Renal cortex interstitium (tissue), 11 donors: ENCODE measurements at regions not wholly inside any gene's neighbourhood (a gene's known extent, or its start where the extent isn't known, plus 50 kb on each side); places are given as distances from the start of the nearest gene placed in this dataset.

Experiments
- DNase-seq, 11 donors: peaks; one replicate each; pipeline ENCODE4 v3.0.0-alpha.2; 2013; ENCODE audit warnings: low read depth in 9 of 11, low spot score in 4 of 11; ENCODE audit errors: extremely low read depth in 1 of 11

DNA sequence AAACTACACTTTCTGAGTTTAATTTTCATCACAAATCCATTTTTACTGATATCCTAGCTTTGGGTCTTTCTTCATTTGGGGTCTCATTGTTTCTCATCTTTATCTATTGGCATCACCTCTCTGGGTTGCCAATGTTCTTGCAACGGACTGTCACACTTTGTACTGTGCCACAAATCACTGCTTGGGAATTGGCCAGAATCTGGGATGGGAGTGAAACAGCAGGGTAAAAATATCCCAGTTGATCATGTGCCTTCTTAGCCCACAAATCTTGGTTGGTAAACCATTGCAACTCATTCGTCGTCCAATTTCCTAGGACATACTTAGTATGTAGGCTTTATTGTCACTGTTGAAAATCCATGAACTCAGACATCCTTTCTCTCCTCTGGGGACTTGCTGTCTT lies 698.5 kb downstream of the OTOL1 start:
- DNase-seq, result no peak

- DNase-seq, result no peak
These were observed 700.4 kb downstream of the OTOL1 start for GRCh38 chr3:162196964-162197363.

DNA sequence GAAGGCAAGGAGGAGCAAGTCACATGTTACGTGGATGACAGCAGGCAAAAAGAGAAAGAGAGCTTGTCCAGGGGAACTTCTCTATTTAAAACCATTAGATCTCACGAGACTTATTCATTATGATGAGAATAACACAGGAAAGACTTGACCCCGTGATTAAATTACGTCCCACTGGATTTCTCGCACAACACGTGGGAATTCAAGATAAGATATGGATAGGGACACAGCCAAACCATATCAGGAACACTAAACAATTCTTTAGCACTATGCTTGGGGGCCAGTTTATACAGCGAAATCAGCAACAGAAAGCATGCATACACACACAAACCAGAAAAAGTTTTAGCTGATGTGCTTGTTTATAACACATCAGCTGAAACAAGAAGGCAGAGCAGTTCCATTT lies 704.2 kb downstream of the OTOL1 start:
- DNase-seq, result no peak

DNA sequence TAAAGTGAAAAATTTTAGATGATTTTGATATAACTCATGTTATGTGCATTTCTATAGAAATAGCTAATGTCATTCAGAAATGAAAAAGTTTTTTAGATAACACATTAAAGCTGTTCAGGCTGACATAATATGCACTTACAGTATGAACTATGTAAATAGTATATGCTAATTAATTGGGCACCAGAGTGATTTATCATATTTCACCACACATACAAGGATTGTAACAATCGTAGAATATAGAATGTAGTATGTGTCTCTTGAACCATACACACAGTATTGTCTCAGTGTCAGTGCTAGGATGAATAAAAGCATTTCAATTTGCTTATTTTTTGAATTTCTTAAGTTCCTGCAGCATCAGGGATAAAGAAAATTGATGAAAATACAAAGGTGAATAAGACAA lies 710.0 kb downstream of the OTOL1 start:
- no peak for DNase-seq

DNA sequence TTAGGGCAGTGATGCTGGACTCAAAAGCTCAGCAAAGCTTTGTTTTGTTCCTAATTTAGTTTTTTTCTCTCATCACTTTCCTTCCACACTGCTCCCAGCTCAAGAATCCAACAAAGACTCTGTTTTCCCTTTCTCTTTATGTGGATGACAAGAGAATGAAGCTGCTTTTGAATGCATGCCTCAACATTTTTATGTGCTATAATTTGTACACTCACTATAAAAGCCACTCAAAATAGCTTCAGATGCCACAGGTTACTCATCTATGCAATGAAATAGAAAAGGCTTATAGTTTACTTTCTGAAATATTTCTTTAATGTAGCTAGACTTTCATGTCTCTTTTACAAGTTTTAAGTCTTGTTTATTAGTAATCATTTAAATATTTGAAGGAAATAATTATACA lies 714.9 kb downstream of the OTOL1 start:
- no peak for DNase-seq

DNA sequence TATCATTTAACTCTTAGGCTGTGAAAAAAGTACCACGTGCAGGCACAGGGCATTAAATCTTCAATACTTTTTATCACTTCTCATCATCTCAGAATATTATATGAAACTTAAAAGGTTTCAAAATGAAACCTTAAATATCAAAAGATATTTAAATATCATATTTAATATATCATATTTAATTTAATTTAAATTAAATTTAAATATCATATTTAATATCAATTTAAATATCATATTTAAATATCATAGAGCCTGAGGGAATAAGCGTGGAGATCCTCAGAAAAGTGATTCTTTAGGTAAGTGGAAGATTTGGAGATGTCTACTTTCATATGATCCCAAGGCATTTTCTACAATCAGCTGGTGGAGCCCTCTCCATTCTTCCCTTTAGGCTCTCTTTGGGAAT lies 716.6 kb downstream of the OTOL1 start:
- no peak for DNase-seq

DNA sequence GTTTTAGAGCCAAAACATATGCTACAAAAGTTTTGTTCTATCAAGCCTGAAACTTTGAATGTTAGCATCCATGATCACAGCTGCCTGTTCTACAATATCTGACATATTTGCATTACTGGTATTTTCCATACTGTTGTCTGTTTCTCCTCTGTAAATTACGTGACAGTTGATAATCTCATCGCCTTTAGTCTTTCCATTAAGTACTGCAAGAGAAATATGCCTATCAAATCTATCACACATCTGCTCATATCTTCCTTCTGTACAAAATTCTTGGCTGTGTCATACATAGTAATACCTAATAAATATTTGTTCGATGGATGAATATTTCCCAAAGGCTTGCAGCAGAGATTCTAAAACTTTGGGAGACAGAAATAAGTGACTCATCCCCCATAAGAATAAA lies 717.3 kb downstream of the OTOL1 start:
- no peak for DNase-seq

GRCh38 chr3:162217647-162218046 lies 721.0 kb downstream of the OTOL1 start:
- DNase-seq, result no peak

GRCh38 chr3:162218479-162218878 lies 721.9 kb downstream of the OTOL1 start:
- no peak for DNase-seq

DNA sequence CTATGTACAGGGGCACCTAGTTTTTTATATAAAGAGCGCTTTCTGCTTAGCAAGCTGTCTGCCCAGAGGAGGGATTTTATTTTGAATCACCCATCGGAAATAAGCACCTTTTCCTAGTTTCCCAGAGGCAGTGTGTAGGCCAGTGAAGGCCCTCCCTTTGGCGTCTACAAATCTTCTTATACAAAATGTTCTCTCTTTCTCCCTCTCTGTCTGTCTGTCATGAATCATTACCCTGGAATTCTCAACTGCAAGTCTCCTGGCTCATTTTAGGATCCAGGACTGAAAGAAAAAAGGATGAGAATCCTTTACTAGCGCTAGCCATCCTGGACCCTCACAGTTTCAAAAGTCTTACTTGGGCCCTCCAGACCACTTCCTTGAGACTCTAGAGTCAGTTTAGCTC lies 728.1 kb downstream of the OTOL1 start:
- DNase-seq, result no peak

- no peak for DNase-seq
These were observed 740.3 kb downstream of the OTOL1 start for GRCh38 chr3:162236949-162237348.

DNA sequence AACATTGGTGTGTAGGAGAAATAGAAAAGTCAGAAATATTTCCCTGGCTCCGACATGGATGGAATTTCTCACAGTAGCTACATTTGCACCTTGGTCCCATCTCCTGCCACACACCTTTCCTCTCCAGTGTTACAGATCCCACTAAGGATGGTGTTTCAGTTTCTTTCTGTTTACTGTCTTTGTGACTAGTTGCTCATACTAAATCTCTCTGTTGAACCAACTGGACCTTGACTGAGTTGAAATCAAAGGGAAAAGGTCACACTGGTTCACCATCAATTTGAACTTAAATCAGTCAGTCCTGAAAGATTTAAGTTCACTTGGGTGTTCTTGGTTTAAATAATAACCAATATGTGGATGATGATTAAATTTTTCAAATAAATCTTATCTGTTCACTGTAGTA lies 754.2 kb downstream of the OTOL1 start:
- peak in 4 of 11 donors; percentile 0 to 7 (median 4) for DNase-seq

DNA sequence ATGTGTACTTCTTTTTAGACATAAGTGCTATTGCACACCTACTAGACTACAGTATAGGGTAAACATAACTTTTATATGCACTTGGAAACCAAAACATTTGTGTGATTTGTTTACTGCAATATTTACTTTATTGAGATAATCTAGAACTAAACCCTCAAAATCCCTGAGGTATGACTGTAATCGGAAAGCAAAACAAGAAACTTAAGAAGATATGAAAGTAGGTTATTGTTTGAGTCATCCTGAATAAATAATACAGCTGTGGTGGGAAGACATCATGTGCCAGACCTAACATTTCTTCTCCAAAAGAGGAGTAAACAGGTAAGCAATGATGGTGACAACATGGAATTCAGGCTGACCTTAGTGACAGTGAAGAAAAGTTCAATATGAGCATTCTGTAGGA lies 765.5 kb downstream of the OTOL1 start:
- DNase-seq, result no peak

- no peak for DNase-seq
These were observed 767.0 kb downstream of the OTOL1 start for GRCh38 chr3:162263596-162263995.

- DNase-seq, result no peak
These were observed 773.2 kb downstream of the OTOL1 start for GRCh38 chr3:162269636-162270458.

DNA sequence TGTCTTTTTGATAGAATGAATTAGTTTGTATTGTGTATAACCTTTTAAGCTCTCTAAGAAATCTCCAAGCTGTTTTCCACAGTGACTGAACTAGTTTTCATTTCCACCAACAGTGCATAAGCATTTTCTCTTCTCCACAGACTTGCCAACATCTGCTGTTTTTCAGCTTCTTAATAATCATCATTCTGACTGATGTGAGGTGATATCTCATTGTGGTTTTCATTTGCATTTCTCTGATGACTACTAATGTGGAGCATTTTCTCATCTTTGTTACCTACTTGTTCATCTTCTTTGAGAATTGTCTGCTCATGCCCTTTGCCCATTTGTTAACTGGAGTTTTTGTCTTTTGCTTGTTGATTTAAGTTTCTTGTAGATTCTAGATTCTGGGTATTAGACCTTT lies 777.5 kb downstream of the OTOL1 start:
- DNase-seq, result no peak

DNA sequence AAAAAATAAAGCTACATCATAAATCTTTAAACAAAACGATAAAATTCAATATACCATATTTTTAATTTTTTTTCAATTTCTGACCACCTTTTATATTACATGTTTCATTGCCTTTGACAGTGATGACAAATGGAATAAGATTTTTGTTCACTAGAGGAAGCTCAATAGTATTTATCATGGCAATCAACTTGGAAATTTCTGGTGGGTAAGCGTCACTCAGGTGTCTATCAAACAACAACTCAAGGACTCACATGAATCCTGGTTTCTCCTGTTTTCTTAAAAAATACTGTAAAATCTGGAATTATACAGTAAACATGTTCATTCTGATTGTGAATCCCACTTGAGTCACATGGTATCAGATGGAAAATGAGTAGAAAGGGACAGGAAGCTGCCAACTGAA lies 782.2 kb downstream of the OTOL1 start:
- DNase-seq, result no peak

DNA sequence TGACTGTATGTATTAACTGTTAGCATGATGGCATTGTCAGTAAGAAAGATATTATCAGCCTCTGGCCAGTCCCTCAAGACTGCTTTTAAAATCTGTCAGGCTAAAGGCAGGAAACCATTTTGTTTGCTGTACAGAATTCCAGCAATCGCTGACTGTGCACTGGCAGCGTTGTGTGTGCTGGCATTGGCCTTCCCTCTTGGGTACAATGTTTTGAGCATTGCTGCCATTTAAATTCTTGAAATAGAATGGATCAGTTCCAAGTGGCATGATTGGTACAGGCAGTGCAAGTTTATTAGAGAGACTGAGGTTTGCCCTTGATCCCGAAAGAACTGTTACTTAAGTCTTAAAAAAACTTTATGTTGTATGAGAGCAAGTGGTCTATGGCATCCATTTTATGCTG lies 788.7 kb downstream of the OTOL1 start:
- no peak for DNase-seq

DNA sequence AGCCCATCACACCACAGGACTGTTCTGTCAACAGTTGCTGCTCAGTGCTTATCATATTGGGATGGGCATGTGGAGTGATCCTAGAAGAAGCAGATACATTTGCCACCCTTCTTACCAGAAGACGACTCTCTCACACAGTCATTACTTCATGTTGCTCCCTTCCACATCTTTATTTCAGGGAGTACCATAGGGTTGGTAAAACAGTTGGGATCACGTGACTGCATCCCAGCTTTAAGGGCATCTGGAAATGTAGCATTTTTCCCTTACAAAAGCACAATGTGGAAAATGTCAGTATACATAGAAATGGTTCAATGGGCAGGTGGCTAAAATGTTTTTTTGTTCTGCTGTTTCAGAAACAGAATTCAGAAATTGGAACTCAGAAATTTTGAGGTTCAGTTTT lies 791.0 kb downstream of the OTOL1 start:
- DNase-seq, result no peak

DNA sequence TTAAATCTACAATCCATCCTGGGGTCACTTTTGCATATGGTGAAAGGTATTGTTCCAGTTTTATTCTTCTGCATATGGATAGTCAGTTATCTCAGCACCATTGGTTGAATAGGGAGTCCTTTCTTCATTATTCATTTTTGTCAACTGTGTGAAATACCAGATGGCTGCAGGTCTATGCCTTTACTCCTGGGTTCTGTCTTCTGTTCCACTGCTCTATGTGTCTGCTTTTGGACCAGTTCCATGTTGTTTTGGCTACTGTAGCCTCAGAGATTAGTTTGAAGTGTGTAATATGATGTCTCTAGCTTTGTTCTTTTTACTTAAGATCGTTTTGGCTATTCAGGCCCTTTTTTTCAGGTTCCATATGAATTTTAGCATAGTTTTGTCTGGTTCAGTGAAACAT lies 795.8 kb downstream of the OTOL1 start:
- DNase-seq, result no peak

DNA sequence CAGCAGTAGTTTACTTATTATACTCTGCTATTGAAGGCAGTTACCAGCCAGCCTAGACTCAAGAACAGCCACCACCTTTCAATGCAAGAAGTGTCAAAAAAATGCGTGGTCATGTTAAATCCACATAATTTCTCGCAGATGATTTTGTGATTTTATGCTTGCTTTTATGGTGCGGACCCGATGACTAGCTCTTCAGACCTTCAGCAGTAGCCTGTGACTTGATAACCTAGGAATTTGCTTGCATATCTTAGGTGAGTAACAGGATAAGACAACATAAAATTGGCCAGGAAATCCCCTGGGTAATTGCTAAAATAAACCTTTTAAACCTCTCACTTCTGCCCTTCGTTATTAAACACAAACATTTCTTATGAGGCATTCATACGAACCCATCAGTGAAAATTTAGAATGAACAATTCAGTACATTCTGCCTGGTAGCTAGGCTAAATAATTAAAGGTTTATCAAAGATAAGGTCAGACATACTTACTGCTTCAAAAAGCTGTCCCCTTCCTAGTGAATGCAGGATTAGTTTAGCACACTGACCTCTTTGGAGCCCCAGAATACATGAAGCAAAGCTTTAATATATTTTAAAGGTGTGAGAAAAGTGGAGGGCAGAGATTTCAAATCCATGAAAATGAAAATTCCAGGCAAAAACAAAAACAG lies 798.8 kb downstream of the OTOL1 start:
- DNase-seq, result no peak
